GM18502 (cell line): ENCODE measurements at regions not wholly inside any gene's neighbourhood (a gene's known extent, or its start where the extent isn't known, plus 50 kb on each side); places are given as distances from the start of the nearest gene placed in this dataset.

Experiments
- ATAC-seq: cut with Tn5 transposase; IDR thresholded peaks from one replicate; pipeline ENCODE4 v1.9.1; 2021; ENCODE audit warnings: mild to moderate bottlenecking; ENCODE audit not compliant: unreplicated experiment, poor library complexity

DNA sequence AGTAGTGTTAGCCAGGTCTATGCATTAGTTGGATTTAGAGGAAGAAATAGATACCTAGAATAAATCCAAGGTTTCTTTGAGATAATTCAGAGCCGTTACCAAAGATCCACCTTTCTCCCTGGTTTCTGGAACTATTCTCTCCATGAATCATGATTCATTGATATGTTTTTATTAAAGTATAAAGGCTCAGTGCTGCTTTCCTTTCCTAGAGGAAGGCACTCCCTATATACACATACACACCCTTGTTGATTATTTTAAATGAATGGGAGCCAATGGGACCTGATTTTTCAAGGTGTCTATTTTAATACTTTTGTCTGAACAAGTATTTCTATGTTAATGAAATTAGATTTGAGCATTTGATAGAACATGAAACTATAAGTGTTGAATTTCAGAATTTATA is 146.8 kb upstream of the SPRY1 start:
- ATAC-seq: no peak

DNA sequence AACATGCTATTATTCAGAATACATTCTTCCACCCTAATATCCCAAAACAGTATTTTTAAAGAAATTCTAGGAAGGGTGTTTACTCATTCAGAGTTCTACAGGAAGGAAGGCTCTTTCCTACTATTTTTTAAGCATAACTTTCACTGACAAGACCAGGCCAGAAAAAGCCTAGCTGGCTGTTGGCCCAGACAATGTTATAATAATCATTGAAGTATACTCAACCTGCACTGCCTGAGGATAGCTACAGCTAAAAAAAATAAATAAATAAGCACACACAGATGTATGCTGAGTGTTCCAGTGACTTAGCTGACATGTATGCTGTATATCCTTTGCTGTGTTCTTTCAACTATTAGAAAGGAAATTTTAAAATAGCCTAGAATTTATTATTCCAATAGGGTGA is 145.8 kb upstream of the SPRY1 start:
- ATAC-seq: no peak

GRCh38 chr4:123255971-123256370 is 140.6 kb upstream of the SPRY1 start:
- no peak for ATAC-seq

- no peak for ATAC-seq
Observed at GRCh38 chr4:123256901-123257300, 139.7 kb upstream of the SPRY1 start.

DNA sequence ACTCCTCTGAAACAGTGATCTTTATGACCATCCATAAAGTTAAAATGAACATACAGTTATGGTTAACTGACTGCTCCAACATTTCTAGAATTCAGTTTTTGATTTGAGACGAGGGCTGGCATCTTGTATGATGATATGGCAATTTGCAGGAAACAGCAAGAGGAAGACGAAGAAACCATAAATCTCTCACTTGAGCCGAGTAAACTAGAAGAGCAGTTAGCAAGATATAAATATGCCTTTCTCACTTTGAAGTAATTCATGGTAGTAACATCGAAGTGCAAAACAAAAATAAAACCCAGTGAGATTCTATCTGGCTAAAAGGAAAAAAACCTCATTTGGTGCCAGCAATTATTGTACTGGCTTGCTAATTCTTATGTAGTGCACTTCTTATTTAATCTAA is 139.0 kb upstream of the SPRY1 start:
- ATAC-seq: no peak

DNA sequence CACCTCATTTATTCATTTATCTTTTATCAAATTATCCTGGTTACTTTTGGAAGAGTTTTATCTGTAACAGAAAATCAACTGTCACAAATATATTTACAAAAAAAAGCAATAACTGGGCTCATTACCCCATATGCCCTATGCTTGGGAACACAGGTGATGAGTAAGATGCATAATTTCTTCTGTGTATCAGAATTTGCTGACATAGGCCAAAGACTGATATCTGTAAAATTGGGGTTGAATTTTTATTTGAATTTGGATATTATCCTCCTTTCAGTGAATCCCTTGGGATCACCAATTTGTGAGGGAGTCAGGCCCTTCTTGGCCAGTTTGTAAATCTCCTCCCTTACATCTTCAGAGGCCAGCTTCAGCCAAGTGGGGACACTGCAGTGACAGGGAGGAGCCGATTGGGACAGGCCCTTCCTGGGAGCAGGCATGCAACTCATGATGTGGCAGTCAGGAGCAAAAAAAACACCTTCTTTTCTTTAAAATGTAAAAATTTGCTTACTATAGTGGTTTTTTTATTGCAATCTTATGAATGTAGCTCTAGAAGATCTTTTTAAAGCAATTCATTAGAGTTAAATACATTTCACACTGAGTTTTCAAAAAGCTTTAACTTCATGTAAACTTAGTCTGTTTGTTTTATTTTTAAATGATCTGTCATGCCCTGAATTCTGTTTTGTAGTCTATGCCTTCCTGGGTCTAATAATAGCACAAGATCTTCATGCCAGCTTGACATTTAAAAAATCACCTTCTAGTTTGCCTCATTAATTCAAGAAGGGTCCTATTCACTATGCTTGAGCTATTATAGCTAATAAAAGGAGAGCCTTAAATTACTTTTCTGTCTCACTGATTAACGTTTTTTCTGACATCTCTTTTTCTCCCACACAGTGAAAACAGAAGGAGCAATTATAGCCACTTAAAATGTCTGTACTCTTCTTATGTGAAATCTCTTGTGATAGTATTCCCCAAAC is 136.6 kb upstream of the SPRY1 start:
- peak; percentile 33 for ATAC-seq

DNA sequence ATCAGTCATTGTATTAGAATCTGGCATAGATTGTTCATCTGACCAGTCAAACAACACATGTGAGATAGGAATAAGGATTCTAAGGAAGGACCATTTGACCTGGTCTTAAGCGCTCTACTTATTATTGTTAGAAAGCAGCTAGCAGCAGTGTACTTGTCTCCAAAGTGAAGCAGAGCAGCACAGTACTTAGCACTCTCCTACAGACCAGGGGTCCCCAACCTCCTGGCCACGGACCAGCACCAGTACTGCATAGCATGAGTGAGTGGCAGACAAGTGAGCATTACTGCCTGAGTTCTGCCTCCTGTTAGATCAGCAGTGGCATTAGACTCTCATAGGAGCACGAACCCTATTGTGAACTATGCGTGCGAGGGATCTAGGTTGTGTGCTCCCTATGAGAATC is 135.9 kb upstream of the SPRY1 start:
- no peak for ATAC-seq

- ATAC-seq: no peak
Observed at GRCh38 chr4:123262080-123262479, 134.5 kb upstream of the SPRY1 start.

- ATAC-seq: no peak
Observed at GRCh38 chr4:123265443-123265842, 131.2 kb upstream of the SPRY1 start.

GRCh38 chr4:123266221-123266620 is 130.4 kb upstream of the SPRY1 start:
- ATAC-seq: no peak

DNA sequence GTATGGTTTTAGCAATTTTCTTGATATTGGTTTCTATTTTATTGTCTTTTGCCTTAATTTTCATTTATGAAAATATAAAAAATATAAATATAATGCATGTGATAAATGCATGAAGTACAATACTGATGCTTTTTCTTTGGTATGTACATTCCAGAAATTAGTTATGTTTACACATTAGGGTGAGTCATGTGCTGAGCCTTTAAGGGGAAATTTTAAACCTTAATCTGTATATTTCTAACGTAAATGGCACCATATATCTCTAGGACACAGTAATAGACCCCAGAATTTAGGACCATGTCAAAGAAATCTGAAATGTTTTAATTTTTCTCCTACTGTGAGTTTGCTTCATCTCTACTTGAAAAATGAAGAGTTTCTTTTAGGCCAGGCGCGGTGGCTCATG is 117.8 kb upstream of the SPRY1 start:
- ATAC-seq: no peak

- no peak for ATAC-seq
Observed at GRCh38 chr4:123283371-123283895, 113.2 kb upstream of the SPRY1 start.

- no peak for ATAC-seq
Observed at GRCh38 chr4:123284168-123284567, 112.4 kb upstream of the SPRY1 start.

DNA sequence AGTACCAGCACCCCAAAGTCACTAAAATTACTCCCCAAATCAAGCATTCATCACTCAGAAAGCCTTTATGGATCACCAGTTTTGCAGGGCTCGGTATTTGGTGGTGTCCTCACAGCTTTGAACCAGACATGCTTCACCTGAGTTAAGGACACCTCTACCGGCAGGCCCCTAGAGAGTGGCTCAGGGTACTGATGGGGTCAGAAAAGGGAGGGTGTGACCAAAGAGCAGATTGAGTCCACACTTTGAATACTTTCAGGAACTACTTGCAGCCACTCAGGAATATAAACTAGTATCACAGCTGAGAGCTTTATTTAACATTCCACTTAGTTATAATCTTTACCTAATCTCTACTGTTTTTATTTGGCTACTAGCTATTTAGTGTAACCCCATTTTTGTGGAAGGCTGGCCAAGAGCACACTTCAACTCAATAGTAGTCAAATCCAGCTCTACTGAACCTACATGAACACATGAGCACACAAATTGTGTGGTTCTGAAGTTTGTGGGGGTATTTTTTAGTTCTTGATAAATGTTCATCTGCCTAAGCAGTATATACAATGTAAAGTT is 109.6 kb upstream of the SPRY1 start:
- no peak for ATAC-seq

DNA sequence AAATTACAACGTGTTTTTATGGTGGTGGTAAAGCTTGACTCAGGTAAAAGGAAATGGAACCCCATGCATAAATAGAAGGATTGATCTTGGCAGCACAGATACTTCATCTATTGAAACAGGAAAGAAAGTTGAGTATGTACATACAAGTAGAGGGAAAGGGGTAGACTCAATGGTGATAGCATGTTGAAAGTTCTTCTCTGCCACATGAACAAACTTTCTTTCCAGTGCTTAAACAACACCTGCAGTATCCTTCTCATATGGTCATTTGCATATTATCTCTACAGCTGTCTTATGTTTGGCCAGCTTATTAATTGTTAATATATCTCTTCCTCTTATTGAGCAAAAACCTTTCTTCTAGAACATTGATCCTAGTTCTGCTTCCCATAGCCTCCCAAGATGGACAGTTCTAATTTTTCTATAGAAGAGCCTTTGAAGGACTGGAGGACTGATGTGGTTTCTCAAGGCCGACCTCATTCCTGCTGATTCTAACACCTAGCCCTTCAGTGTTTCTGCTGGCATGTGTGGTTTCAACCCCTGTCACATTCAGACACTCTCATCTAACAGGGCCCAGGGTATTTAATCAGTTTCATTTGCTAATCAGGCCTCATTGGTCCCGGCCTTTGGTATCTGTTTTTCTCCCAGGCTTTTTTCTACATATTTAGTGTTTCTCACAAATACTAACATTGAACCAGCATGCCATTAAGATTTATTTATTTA is 108.1 kb upstream of the SPRY1 start:
- ATAC-seq: peak; percentile 52

- no peak for ATAC-seq
Observed at GRCh38 chr4:123291329-123291728, 105.3 kb upstream of the SPRY1 start.

DNA sequence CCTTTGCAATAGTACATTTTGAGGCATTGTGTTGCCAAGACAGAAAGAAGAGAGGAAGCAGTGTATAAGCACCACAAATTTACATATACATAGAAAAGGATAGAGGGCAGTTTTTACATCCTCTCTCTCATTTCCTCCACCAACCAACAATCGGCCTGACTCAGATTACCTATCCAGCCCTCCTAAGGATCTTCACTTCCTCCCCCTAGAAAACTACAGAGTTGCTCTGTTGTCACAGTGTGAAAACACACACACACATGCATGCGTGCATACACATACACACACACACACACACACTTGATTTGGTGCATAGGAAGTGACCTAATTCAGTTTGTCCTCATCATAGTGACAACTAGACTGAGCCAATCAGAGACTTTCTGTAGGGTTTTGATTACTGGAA is 98.8 kb upstream of the SPRY1 start:
- peak; percentile 55 for ATAC-seq

DNA sequence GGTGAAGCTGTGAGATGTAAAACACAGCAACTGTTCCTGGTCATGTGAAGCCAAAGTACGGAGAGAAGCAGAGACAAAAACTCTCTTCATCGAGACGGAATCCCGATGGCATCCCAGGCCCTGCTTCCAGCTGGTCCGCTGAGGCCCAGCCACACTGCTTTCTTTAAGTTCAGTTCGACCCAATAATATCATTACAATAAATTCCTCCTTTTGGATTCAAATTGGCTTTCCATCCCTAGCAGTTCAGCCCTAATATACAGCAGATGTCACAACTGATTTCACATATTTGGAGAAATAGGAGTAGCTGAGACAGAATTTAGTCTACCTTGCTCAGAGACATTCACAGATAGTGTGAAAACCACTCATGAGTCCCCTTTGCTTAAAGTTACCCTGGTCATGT is 98.3 kb upstream of the SPRY1 start:
- ATAC-seq: no peak

- no peak for ATAC-seq
Observed at GRCh38 chr4:123298801-123299200, 97.8 kb upstream of the SPRY1 start.

GRCh38 chr4:123299212-123299691 is 97.3 kb upstream of the SPRY1 start:
- no peak for ATAC-seq
